AG09319 (cell line): ENCODE measurements at regions not wholly inside any gene's neighbourhood (a gene's known extent, or its start where the extent isn't known, plus 50 kb on each side); places are given as distances from the start of the nearest gene placed in this dataset.

Source experiments
- DNase-seq: peaks from one replicate; pipeline ENCODE4 v3.0.0-alpha.2; 2010; ENCODE audit warnings: low read depth; ENCODE audit errors: extremely low read depth
- TF ChIP-seq, protein P1 (sequence below): IDR thresholded peaks from 2 replicates; pipeline ENCODE4 v1.5.1; 2011; ENCODE audit warnings: low read depth, mild to moderate bottlenecking, inconsistent platforms, low read length, moderate library complexity

DNA sequence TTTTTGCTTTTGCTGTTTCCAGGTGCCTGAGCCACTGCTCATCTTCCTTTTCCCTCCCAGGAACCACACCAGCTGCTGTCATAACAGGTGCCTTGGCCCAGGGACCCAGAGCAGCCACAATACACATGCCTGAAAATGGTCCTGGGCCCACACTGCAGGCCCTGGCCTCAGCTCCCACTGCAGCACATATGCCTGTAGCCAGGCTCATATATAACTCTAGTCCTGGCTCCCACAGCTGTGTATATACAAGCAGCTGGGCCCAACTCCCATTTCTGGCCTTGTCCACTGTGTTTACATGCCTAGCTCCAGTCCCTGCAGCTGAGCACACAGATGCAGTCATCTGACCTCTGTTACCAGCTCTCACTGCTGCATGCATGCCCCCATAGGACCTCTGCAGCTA lies 930.5 kb downstream of the ADGRL3 start:
- TF ChIP-seq, protein P1, sequence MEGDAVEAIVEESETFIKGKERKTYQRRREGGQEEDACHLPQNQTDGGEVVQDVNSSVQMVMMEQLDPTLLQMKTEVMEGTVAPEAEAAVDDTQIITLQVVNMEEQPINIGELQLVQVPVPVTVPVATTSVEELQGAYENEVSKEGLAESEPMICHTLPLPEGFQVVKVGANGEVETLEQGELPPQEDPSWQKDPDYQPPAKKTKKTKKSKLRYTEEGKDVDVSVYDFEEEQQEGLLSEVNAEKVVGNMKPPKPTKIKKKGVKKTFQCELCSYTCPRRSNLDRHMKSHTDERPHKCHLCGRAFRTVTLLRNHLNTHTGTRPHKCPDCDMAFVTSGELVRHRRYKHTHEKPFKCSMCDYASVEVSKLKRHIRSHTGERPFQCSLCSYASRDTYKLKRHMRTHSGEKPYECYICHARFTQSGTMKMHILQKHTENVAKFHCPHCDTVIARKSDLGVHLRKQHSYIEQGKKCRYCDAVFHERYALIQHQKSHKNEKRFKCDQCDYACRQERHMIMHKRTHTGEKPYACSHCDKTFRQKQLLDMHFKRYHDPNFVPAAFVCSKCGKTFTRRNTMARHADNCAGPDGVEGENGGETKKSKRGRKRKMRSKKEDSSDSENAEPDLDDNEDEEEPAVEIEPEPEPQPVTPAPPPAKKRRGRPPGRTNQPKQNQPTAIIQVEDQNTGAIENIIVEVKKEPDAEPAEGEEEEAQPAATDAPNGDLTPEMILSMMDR, result no peak
- DNase-seq, result no peak

GRCh38 chr4:62130230-62130629 lies 930.1 kb downstream of the ADGRL3 start:
- TF ChIP-seq, protein P1, result no peak
- DNase-seq, result no peak
